Ishikawa (cell line): ENCODE measurements at regions not wholly inside any gene's neighbourhood (a gene's known extent, or its start where the extent isn't known, plus 50 kb on each side); places are given as distances from the start of the nearest gene placed in this dataset.

Source experiments
- CEBPB ChIP-seq: IDR thresholded peaks from 2 replicates; pipeline ENCODE4 v1.6.1; 2012
- CREB1 ChIP-seq: IDR thresholded peaks from 2 replicates; pipeline ENCODE4 v1.6.1; 2012; ENCODE audit warnings: low read depth
- EGR1 ChIP-seq: IDR thresholded peaks from 2 replicates; pipeline ENCODE4 v1.6.1; 2012
- EP300 ChIP-seq: IDR thresholded peaks from 2 replicates; pipeline ENCODE4 v1.6.1; 2012; ENCODE audit warnings: borderline replicate concordance
- FOXM1 ChIP-seq: IDR thresholded peaks from 2 replicates; pipeline ENCODE4 v1.6.1; 2012; ENCODE audit warnings: low read depth, borderline replicate concordance
- MAX ChIP-seq: IDR thresholded peaks from 2 replicates; pipeline ENCODE4 v1.6.1; 2012
- NFIC ChIP-seq: IDR thresholded peaks from 2 replicates; pipeline ENCODE4 v1.6.1; 2012
- RAD21 ChIP-seq: IDR thresholded peaks from 2 replicates; pipeline ENCODE4 v1.6.1; 2012; ENCODE audit warnings: low read depth
- REST ChIP-seq: IDR thresholded peaks from 2 replicates; pipeline ENCODE4 v1.6.1; 2012; ENCODE audit warnings: low read depth, mild to moderate bottlenecking
- TAF1 ChIP-seq: IDR thresholded peaks from 2 replicates; pipeline ENCODE4 v1.6.1; 2012; ENCODE audit warnings: low read depth, mild to moderate bottlenecking
- TCF12 ChIP-seq: IDR thresholded peaks from 2 replicates; pipeline ENCODE4 v1.6.1; 2012; ENCODE audit warnings: low read depth
- TEAD4 ChIP-seq: IDR thresholded peaks from 2 replicates; pipeline ENCODE4 v1.6.1; 2012
- USF1 ChIP-seq: IDR thresholded peaks from 2 replicates; pipeline ENCODE4 v1.6.1; 2012
- YY1 ChIP-seq: IDR thresholded peaks from 2 replicates; pipeline ENCODE4 v1.6.1; 2012; ENCODE audit warnings: low read depth
- ZBTB7A ChIP-seq: IDR thresholded peaks from 2 replicates; pipeline ENCODE4 v1.6.1; 2012; ENCODE audit warnings: low read depth

GRCh38 chr1:195878478-195878877, 729.8 kb downstream of the KCNT2 start:
- TF ChIP-seq USF1 (no peak), NFIC (no peak), RAD21 (no peak), TEAD4 (no peak)

GRCh38 chr1:195876792-195877191, 731.4 kb downstream of the KCNT2 start:
- TF ChIP-seq EGR1, result no peak

GRCh38 chr1:195872376-195872775, 735.9 kb downstream of the KCNT2 start:
- TF ChIP-seq TAF1 (no peak), CREB1 (no peak), EP300 (no peak), ZBTB7A (no peak), USF1 (no peak), FOXM1 (no peak), TEAD4 (no peak), NFIC (no peak), TCF12 (no peak), CEBPB (no peak), REST (no peak), YY1 (no peak)

GRCh38 chr1:195867638-195868037, 740.6 kb downstream of the KCNT2 start:
- TF ChIP-seq MAX, result no peak
- no peak for TF ChIP-seq RAD21
- no peak for TF ChIP-seq TAF1
- TF ChIP-seq CEBPB, result no peak

- TF ChIP-seq TAF1 (no peak), FOXM1 (no peak), RAD21 (no peak), TCF12 (no peak), REST (no peak), ZBTB7A (no peak), TEAD4 (no peak), YY1 (no peak), CREB1 (no peak), USF1 (no peak), CEBPB (no peak), MAX (no peak), EP300 (no peak), NFIC (no peak), EGR1 (no peak)
Measured at GRCh38 chr1:195866781-195867222, 741.4 kb downstream of the KCNT2 start.

GRCh38 chr1:195866091-195866780, 742.0 kb downstream of the KCNT2 start:
- TF ChIP-seq MAX (no peak), RAD21 (no peak), CREB1 (no peak), FOXM1 (no peak), TCF12 (no peak), YY1 (no peak), ZBTB7A (no peak)
